GM13976 (cell line): ENCODE measurements at regions not wholly inside any gene's neighbourhood (a gene's known extent, or its start where the extent isn't known, plus 50 kb on each side); places are given as distances from the start of the nearest gene placed in this dataset.

Experiments
- DNase-seq: peaks from one replicate; pipeline ENCODE4 v3.0.0; 2012; ENCODE audit warnings: low spot score
- CTCF ChIP-seq: IDR thresholded peaks from 2 replicates; pipeline ENCODE4 v1.5.1; 2012; ENCODE audit warnings: borderline replicate concordance, mild to moderate bottlenecking; ENCODE audit not compliant: insufficient read depth; ENCODE audit errors: extremely low read depth, missing control alignments, control extremely low read depth
- in situ Hi-C: fragments of 300-500 bp; cut with MboI; formaldehyde crosslinking; loops from one replicate; pipeline ENCODE4 v1.12.0; 2022; ENCODE audit warnings: low sequenced_read_pairs, mixed read lengths, inconsistent platforms; ENCODE audit not compliant: unreplicated experiment

GRCh38 chr3:145936971-145937370 is 224.0 kb downstream of the PLOD2 start:
- no peak for TF ChIP-seq CTCF
- DNase-seq: no peak
- in situ Hi-C loops: no loop called here

- no peak for DNase-seq
- in situ Hi-C loops: no loop called here
- no peak for TF ChIP-seq CTCF
These were observed 221.6 kb downstream of the PLOD2 start for GRCh38 chr3:145939431-145939830.

GRCh38 chr3:145942052-145942451 is 218.9 kb downstream of the PLOD2 start:
- in situ Hi-C loops: no loop called here
- no peak for TF ChIP-seq CTCF
- no peak for DNase-seq

GRCh38 chr3:145943952-145944351 is 217.0 kb downstream of the PLOD2 start:
- no peak for TF ChIP-seq CTCF
- in situ Hi-C loops: no loop called here
- no peak for DNase-seq

GRCh38 chr3:145951441-145951840 is 209.5 kb downstream of the PLOD2 start:
- TF ChIP-seq CTCF: no peak
- no peak for DNase-seq
- in situ Hi-C loops: no loop called here

- no peak for DNase-seq
- in situ Hi-C loops: no loop called here
- no peak for TF ChIP-seq CTCF
These were observed 208.4 kb downstream of the PLOD2 start for GRCh38 chr3:145952536-145952935.

- in situ Hi-C loops: no loop called here
- TF ChIP-seq CTCF: no peak
These were observed 207.7 kb downstream of the PLOD2 start for GRCh38 chr3:145953316-145953715.

More at GRCh38 chr3:145953316-145953715, 207.7 kb downstream of the PLOD2 start:
- DNase-seq: no peak
